ENCODE measurements at regions not wholly inside any gene's neighbourhood (a gene's known extent, or its start where the extent isn't known, plus 50 kb on each side); places are given as distances from the start of the nearest gene placed in this dataset.

DNA sequence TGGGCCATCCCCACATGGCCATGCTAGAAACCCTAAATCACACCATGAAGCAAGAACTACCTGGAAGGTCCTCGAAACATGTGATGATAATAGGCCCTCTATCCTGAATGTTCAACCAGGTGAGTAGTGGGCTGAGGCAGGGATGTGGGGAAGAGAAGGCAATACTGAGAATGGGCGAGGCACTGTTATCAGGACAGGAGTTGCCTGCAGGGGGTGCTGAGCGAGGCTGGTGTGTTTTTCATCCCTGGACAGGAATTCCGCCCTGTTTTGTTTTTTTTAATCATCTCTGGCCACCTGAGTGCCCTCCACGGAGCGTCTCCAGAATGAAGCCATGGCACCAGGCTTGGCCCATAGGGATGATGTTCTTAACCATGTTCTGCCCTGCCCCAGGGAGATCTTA is 103.0 kb upstream of the SOX11 start:
- TF ChIP-seq, protein P1, sequence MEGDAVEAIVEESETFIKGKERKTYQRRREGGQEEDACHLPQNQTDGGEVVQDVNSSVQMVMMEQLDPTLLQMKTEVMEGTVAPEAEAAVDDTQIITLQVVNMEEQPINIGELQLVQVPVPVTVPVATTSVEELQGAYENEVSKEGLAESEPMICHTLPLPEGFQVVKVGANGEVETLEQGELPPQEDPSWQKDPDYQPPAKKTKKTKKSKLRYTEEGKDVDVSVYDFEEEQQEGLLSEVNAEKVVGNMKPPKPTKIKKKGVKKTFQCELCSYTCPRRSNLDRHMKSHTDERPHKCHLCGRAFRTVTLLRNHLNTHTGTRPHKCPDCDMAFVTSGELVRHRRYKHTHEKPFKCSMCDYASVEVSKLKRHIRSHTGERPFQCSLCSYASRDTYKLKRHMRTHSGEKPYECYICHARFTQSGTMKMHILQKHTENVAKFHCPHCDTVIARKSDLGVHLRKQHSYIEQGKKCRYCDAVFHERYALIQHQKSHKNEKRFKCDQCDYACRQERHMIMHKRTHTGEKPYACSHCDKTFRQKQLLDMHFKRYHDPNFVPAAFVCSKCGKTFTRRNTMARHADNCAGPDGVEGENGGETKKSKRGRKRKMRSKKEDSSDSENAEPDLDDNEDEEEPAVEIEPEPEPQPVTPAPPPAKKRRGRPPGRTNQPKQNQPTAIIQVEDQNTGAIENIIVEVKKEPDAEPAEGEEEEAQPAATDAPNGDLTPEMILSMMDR (IDR thresholded peaks at IDR 0.05) = 0 out of 2 replicates have a peak, but pooled peaks have one; percentile 7
- no peak for TF ChIP-seq ZFX (IDR thresholded peaks at IDR 0.05; ENCODE audit: borderline replicate concordance)
- no peak overlapping the region for H3K27ac ChIP-seq

DNA sequence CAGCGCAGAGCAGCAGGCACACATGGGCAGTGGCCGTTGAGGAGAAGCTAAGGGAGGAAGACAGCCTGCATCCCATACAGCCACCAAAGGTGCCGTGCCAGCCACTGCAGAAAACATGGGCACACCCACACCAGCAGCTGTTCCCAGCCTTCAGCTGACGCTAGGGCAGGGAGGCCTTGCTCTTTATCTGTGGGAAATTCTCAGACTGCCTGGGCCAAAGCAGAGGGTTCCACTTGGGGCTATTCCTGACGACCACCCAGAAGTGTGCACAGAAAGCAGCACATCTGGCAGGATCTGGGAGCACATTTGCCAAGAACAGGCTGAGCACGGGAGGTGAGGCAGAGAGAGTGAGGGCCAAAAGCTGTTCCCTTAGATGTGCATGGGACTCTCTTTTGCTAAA is 101.3 kb upstream of the SOX11 start:
- H3K27ac ChIP-seq = no peak overlapping the region
- no peak for TF ChIP-seq ZFX (IDR thresholded peaks at IDR 0.05; ENCODE audit: borderline replicate concordance)
- TF ChIP-seq, protein P1 (IDR thresholded peaks at IDR 0.05) = no peak

DNA sequence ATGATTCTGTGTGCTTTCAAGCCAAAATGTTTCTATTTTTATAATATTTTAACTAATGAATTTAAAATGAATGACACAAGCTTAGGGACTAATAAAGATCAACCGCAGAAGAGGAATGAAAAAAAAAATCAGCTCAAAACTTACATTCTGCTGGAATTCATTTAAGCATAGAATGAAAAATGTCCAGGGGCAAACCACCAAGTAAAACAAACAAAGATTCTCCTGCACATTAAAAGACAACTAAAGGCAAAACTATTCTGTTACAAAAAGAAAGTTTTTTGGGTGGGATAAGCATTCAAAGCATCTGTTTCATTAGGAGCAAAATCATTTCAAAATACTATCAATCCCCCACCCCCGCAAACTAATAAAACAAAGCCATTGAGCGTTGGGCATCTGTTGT is 99.3 kb upstream of the SOX11 start:
- TF ChIP-seq ZFX (IDR thresholded peaks at IDR 0.05; ENCODE audit: borderline replicate concordance) = no peak
- TF ChIP-seq, protein P1 (IDR thresholded peaks at IDR 0.05) = no peak
- H3K27ac ChIP-seq = no peak overlapping the region

DNA sequence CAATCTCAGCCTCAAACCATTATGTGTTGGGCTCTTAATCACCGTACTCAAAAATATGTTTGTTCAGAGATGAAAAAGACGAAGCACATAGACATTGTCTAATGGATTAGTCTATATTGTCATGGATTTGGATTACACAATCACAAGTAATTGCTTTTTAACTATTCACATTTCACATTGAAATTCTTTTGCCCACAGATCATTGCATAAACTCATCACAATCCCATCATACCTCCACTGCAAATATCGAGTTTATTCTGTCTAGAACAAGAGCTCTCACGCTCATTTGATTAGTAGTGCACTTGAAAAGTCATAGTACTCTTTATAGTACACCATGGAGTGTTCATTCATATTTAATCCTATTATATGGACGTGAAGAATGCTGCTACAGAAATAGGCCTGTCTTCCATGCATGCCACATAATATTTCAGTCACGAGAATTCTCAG is 97.9 kb upstream of the SOX11 start:
- TF ChIP-seq, protein P1 (IDR thresholded peaks at IDR 0.05) = no peak
- TF ChIP-seq ZFX (IDR thresholded peaks at IDR 0.05; ENCODE audit: borderline replicate concordance) = no peak
- H3K27ac ChIP-seq = no peak overlapping the region

DNA sequence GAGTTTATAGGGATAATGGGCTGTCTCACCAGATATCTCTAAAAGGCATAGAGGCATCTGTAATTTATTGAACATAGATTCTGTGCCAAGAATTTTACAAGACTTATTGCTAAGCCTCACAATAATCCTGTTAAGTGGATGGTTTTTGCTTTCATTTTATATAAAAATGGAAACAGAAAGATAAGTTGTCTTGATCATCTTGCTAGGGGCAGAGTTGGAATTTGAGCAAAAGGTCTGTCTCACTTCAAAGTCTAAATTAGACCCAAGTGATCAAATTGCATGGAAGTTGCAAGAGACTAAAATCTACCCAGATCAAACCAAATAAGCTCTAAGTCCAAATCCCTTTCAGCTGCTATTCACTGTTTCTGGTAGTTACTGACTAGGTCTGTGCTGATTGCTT is 95.3 kb upstream of the SOX11 start:
- TF ChIP-seq ZFX (IDR thresholded peaks at IDR 0.05; ENCODE audit: borderline replicate concordance) = no peak
- TF ChIP-seq, protein P1 (IDR thresholded peaks at IDR 0.05) = no peak

DNA sequence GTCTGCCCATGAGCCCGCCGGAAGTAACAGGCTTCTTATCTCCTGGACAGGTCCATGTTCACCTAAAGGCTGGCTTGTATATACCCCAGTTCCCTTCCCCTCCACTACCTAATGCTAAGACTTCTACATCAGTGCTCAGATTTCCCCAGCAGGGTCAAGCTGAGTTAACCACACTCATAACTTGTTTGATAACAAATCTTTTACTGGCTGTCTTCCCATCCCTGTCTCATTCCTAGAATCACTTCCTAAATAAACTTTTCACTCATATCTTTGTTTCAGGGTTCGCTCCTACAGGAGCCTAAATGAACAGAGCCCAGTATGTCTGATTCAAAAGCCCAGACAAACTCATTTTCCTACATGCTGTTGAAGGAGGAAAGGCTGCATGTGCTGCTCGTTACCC is 94.0 kb upstream of the SOX11 start:
- TF ChIP-seq ZFX (IDR thresholded peaks at IDR 0.05; ENCODE audit: borderline replicate concordance) = no peak
- TF ChIP-seq, protein P1 (IDR thresholded peaks at IDR 0.05) = no peak

More for the DNA sequence above, 95.3 kb upstream of the SOX11 start:
- no peak overlapping the region for H3K27ac ChIP-seq

DNA sequence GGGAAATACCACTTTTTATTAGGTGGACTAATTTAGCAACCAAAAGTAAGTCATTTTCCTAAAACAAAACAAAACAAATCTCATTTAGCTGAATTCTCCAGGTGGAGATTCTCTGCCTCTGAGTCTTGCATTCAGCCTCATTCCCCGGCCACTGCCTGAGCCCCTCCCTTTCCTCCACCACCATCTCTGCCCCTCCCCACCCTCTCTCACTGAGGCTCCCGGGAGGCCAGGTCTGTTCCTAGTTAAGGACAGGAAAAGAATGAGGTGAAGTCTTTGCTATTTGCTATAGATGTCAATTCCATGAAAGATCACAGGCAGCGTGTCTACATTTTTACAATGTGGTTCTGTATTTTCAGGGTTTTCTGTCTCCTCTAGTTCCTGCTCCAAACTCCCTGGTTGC is 83.0 kb upstream of the SOX11 start:
- H3K27ac ChIP-seq = no peak overlapping the region
- TF ChIP-seq ZFX (IDR thresholded peaks at IDR 0.05; ENCODE audit: borderline replicate concordance) = no peak
- TF ChIP-seq, protein P1 (IDR thresholded peaks at IDR 0.05) = no peak

More for the DNA sequence above, 94.0 kb upstream of the SOX11 start:
- H3K27ac ChIP-seq = no peak overlapping the region
